GM12878 (cell line): ENCODE measurements at regions not wholly inside any gene's neighbourhood (a gene's known extent, or its start where the extent isn't known, plus 50 kb on each side); places are given as distances from the start of the nearest gene placed in this dataset.
"Not testable (repeated sequence)": the region's sequence is repeated elsewhere in the genome, so short reads cannot be mapped to it uniquely, and the experiment has no call there.

ENCODE experiments used
- ATAC-seq: fragments of 200-7000 bp; cut with Tn5 transposase; 3 replicates; pipeline ENCODE4 v1.9.1; 2020; ENCODE audit warnings: mild to moderate bottlenecking, moderate library complexity
- BruUV-seq: library from RNA; stranded (reverse); fragments of 400-500 nt; replicated peaks from 2 replicates; lab custom pipeline; 2021; lab: Mats Ljungman, UMichigan
- CTCF ChIA-PET: fragments of 300-600 bp; sonication (Branson Sonifier 250); formaldehyde crosslinking; extraction: SDS; loops from one replicate; lab custom pipeline; 2021; ENCODE audit warnings: inconsistent platforms; lab: Yijun Ruan, JAX
- POLR2A ChIA-PET: fragments of 350-600 bp; formaldehyde crosslinking; extraction: SDS; loops from one replicate; lab custom pipeline; 2021; ENCODE audit warnings: inconsistent platforms; lab: Charles Lee
- RAD21 ChIA-PET: fragments of 300-600 bp; sonication (Branson Sonifier 250); formaldehyde crosslinking; loops from one replicate; lab custom pipeline; 2023; ENCODE audit warnings: antibody characterized with exemption; ENCODE audit not compliant: unreplicated experiment; lab: Charles Lee
- SMC1A ChIA-PET: fragments of 300-600 bp; sonication (Branson Sonifier 250); formaldehyde crosslinking; loops from one replicate; lab custom pipeline; 2023; ENCODE audit not compliant: unreplicated experiment, uncharacterized antibody; lab: Charles Lee
- DNase-seq: peaks from one replicate; pipeline ENCODE4 v3.0.0-alpha.2; 2011; ENCODE audit warnings: low read depth, low spot score
- FAIRE-seq: peaks from 3 replicates; lab custom pipeline; 2011; peaks lifted over from hg19 to GRCh38; lab: Jason Lieb, UNC
- H2AFZ ChIP-seq: 2 replicates; pipeline ENCODE4 v1.6.0; 2011; ENCODE audit warnings: low read depth, low read length, control low read depth; ENCODE audit not compliant: control insufficient read depth
- H3K27ac ChIP-seq: 2 replicates; pipeline ENCODE4 v1.5.1; 2011; ENCODE audit warnings: control low read depth; ENCODE audit not compliant: control insufficient read depth, insufficient read depth
- H3K27me3 ChIP-seq, 2 experiments: replicated peaks in 1 of 2; 2 replicates each; pipeline versions ENCODE4 v1.6.0 to v1.6.1; 2011; ENCODE audit warnings: low read length in 1 of 2; ENCODE audit not compliant: control insufficient read depth in 2 of 2, insufficient read depth in 2 of 2
- H3K36me3 ChIP-seq, 2 experiments: 2 replicates each; pipeline ENCODE4 v1.5.1; 2011; ENCODE audit warnings: low read length in 1 of 2; ENCODE audit not compliant: control insufficient read depth in 2 of 2, insufficient read depth in 2 of 2
- H3K4me1 ChIP-seq: 2 replicates; pipeline ENCODE4 v1.6.1; 2011; ENCODE audit warnings: mild to moderate bottlenecking, low read length, moderate library complexity, mixed read lengths; ENCODE audit not compliant: control insufficient read depth, insufficient read depth
- H3K4me2 ChIP-seq: 2 replicates; pipeline ENCODE4 v1.6.0; 2011; ENCODE audit warnings: control low read depth; ENCODE audit not compliant: control insufficient read depth, insufficient read depth
- H3K4me3 ChIP-seq: fragments of 200-600 bp; sonication (generic); 2 replicates; pipeline ENCODE4 v1.5.1; 2016
- H3K79me2 ChIP-seq: 2 replicates; pipeline ENCODE4 v1.6.0; 2011; ENCODE audit warnings: low read length; ENCODE audit not compliant: control insufficient read depth, insufficient read depth
- H3K9ac ChIP-seq: 2 replicates; pipeline ENCODE4 v1.8.0; 2011; ENCODE audit warnings: low read length, control low read depth, mixed read lengths; ENCODE audit not compliant: control insufficient read depth, insufficient read depth
- H3K9me3 ChIP-seq: replicated peaks from 3 replicates; pipeline ENCODE4 v1.5.1; 2011; ENCODE audit warnings: mild to moderate bottlenecking, low read length; ENCODE audit not compliant: control insufficient read depth, insufficient read depth
- H4K20me1 ChIP-seq: 2 replicates; pipeline ENCODE4 v1.6.0; 2011; ENCODE audit not compliant: control insufficient read depth, insufficient read depth
- ATF7 ChIP-seq: fragments of 450-650 bp; IDR thresholded peaks from 2 replicates; pipeline ENCODE4 v1.6.1; 2016; ENCODE audit warnings: low read depth, mild to moderate bottlenecking
- CBX5 ChIP-seq: sonication (generic); IDR thresholded peaks from 2 replicates; pipeline ENCODE4 v1.6.1; 2016; ENCODE audit warnings: low read depth, moderate library complexity, mild to moderate bottlenecking, inconsistent platforms
- CREB1 ChIP-seq: IDR thresholded peaks from 2 replicates; pipeline ENCODE4 v1.6.1; 2012; ENCODE audit warnings: low read depth, mild to moderate bottlenecking, inconsistent platforms
- ESRRA ChIP-seq: IDR thresholded peaks from 2 replicates; pipeline ENCODE4 v1.6.1; 2012; ENCODE audit warnings: mild to moderate bottlenecking, low read length, improper control_type of control experiment
- FOXK2 ChIP-seq: fragments of 450-650 bp; IDR thresholded peaks from 2 replicates; pipeline ENCODE4 v1.6.1; 2017; ENCODE audit warnings: mild to moderate bottlenecking, moderate library complexity
- GABPA ChIP-seq: IDR thresholded peaks from 2 replicates; pipeline ENCODE4 v1.6.1; 2014; ENCODE audit warnings: antibody characterized with exemption, low read depth, mild to moderate bottlenecking, inconsistent platforms
- NBN ChIP-seq: fragments of 450-650 bp; IDR thresholded peaks from 2 replicates; pipeline ENCODE4 v1.6.1; 2016
- NFIC ChIP-seq: IDR thresholded peaks from 2 replicates; pipeline ENCODE4 v1.6.1; 2012; ENCODE audit warnings: low read depth, mild to moderate bottlenecking, inconsistent platforms, low read length, moderate library complexity
- SREBF1 ChIP-seq: IDR thresholded peaks from 2 replicates; pipeline ENCODE4 v1.6.1; 2012; ENCODE audit warnings: mild to moderate bottlenecking, low read length
- TAF1 ChIP-seq: IDR thresholded peaks from 2 replicates; pipeline ENCODE4 v1.6.1; 2011; ENCODE audit warnings: mild to moderate bottlenecking, low read depth, low read length, borderline replicate concordance
- TCF3 ChIP-seq: IDR thresholded peaks from 2 replicates; pipeline ENCODE4 v1.6.1; 2012; ENCODE audit warnings: low read depth, mild to moderate bottlenecking, low read length, borderline replicate concordance; ENCODE audit not compliant: insufficient read depth
- WGBS: methylation state at CpG from one replicate; pipeline ENCODE4 v1.1.6; 2016; ENCODE audit warnings: low lambda C conversion rate; ENCODE audit not compliant: insufficient replicate concordance, insufficient coverage; ENCODE audit errors: missing lambda C conversion rate; 5-methylcytosine and 5-hydroxymethylcytosine counted together
- in situ Hi-C: fragments of 300-500 bp; cut with MboI; formaldehyde crosslinking; loops from 9 replicates; pipeline ENCODE4 v1.14.3; 2018; ENCODE audit warnings: mixed read lengths
- intact Hi-C: fragments of 100-400 bp; cut with micrococcal nuclease; formaldehyde crosslinking; loops from one replicate; pipeline ENCODE4 v1.14.2; 2022; ENCODE audit not compliant: unreplicated experiment
- TF ChIP-seq, protein P1 (sequence below): fragments of 450-650 bp; IDR thresholded peaks from 2 replicates; pipeline ENCODE4 v1.6.1; 2017; ENCODE audit warnings: mild to moderate bottlenecking, moderate library complexity
- TF ChIP-seq, protein P2 (sequence below): fragments of 450-650 bp; IDR thresholded peaks from 2 replicates; pipeline ENCODE4 v1.6.1; 2017; ENCODE audit warnings: mild to moderate bottlenecking, low read depth, inconsistent platforms; ENCODE audit not compliant: poor library complexity, severe bottlenecking

DNA sequence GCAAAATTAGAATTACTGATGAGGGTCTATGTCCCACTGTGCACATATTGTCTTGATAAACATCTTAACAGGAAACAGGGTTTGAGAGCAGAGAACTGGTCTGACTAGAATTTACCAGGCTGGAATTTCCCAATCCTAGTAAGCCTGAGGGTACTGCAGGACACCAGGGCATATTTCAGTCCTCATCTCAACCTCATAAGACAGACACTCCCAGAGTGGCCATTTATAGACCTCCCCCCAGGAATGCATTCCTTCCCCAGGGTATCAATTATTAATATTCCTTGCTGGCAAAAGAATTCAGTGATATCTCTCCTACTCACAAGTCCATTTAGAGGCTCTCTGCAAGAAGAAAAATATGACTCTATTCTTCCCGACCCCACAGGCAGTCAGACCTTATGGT, 325.1 kb upstream of the KLF3 start:
- BruUV-seq, SMC1A ChIA-PET, H3K79me2 ChIP-seq, CTCF ChIA-PET, H2AFZ ChIP-seq, H3K27me3 ChIP-seq, RAD21 ChIA-PET, H4K20me1 ChIP-seq, in situ Hi-C loops, intact Hi-C loops, DNase-seq, H3K27ac ChIP-seq, H3K9me3 ChIP-seq, FAIRE-seq, H3K4me3 ChIP-seq, H3K4me2 ChIP-seq, H3K36me3 ChIP-seq, POLR2A ChIA-PET, H3K9ac ChIP-seq, ATAC-seq: not testable (repeated sequence)
- peak; percentile 61; the same call in 1 of the 2 replicates for TF ChIP-seq CBX5
- WGBS, result 47% methylated on average over 1 of the region's 1 CpG
- H3K4me1 ChIP-seq, result peaks cover 14% of the 10 kb centered on the region

DNA sequence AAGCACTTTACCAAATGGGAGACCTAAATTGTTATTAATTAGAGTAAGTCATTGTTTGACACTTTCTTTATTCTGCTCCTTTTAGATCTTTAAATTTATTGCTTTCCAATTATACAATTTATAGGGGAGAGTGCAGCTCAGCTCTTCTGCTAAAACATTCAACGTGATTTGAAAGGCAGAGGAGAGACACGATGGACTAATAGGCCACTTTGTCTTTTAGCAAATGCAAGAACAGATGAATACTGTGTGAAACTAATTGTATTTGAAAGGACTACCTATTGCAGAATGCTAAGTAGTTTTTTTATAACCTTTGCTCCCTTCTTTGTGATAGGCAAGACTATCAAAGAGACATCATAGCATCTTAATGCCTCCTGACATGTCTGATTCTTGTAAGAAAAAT, 320.4 kb upstream of the KLF3 start:
- Histone ChIP-seq H3K79me2 (no peaks in the 10 kb centered on the region), H4K20me1 (no peaks in the 10 kb centered on the region), H3K9me3 (no peaks in the 10 kb centered on the region; the same call in 1 of the 3 replicates), H3K27ac (no peak overlapping the region), H3K9ac (no peak overlapping the region), H2AFZ (no peak overlapping the region), H3K36me3 (no peaks in the 10 kb centered on the region), H3K4me2 (no peak overlapping the region), H3K27me3 (no peaks in the 10 kb centered on the region), H3K4me1 (no peaks in the 10 kb centered on the region), H3K4me3 (no peak overlapping the region)
- no TSS peak for BruUV-seq
- intact Hi-C loops (no loop called here), in situ Hi-C loops (no loop called here)
- CTCF ChIA-PET, result interaction anchor here (0.5 kb wide), 1 partner anchor 41 kb away, joined by 3 read pairs; no protein-coding TSS in a partner anchor
- POLR2A ChIA-PET, result no interaction called here
- DNase-seq (no peak), FAIRE-seq (no peak), ATAC-seq (no peak)
- RAD21 ChIA-PET, result interaction anchor here (0.9 kb wide), 1 partner anchor 260 kb away, joined by 3 read pairs; no protein-coding TSS in a partner anchor
- 50% methylated on average over 2 of the region's 2 CpGs for whole genome bisulfite sequencing
- SMC1A ChIA-PET, result no interaction called here
- TF ChIP-seq ESRRA (no peak), SREBF1 (no peak), GABPA (no peak), TCF3 (no peak), FOXK2 (no peak), NBN (no peak), TAF1 (no peak), ATF7 (no peak), NFIC (no peak), CREB1 (no peak)
- TF ChIP-seq, protein P1, sequence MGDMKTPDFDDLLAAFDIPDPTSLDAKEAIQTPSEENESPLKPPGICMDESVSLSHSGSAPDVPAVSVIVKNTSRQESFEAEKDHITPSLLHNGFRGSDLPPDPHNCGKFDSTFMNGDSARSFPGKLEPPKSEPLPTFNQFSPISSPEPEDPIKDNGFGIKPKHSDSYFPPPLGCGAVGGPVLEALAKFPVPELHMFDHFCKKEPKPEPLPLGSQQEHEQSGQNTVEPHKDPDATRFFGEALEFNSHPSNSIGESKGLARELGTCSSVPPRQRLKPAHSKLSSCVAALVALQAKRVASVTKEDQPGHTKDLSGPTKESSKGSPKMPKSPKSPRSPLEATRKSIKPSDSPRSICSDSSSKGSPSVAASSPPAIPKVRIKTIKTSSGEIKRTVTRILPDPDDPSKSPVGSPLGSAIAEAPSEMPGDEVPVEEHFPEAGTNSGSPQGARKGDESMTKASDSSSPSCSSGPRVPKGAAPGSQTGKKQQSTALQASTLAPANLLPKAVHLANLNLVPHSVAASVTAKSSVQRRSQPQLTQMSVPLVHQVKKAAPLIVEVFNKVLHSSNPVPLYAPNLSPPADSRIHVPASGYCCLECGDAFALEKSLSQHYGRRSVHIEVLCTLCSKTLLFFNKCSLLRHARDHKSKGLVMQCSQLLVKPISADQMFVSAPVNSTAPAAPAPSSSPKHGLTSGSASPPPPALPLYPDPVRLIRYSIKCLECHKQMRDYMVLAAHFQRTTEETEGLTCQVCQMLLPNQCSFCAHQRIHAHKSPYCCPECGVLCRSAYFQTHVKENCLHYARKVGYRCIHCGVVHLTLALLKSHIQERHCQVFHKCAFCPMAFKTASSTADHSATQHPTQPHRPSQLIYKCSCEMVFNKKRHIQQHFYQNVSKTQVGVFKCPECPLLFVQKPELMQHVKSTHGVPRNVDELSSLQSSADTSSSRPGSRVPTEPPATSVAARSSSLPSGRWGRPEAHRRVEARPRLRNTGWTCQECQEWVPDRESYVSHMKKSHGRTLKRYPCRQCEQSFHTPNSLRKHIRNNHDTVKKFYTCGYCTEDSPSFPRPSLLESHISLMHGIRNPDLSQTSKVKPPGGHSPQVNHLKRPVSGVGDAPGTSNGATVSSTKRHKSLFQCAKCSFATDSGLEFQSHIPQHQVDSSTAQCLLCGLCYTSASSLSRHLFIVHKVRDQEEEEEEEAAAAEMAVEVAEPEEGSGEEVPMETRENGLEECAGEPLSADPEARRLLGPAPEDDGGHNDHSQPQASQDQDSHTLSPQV, result no peak
- TF ChIP-seq, protein P2, sequence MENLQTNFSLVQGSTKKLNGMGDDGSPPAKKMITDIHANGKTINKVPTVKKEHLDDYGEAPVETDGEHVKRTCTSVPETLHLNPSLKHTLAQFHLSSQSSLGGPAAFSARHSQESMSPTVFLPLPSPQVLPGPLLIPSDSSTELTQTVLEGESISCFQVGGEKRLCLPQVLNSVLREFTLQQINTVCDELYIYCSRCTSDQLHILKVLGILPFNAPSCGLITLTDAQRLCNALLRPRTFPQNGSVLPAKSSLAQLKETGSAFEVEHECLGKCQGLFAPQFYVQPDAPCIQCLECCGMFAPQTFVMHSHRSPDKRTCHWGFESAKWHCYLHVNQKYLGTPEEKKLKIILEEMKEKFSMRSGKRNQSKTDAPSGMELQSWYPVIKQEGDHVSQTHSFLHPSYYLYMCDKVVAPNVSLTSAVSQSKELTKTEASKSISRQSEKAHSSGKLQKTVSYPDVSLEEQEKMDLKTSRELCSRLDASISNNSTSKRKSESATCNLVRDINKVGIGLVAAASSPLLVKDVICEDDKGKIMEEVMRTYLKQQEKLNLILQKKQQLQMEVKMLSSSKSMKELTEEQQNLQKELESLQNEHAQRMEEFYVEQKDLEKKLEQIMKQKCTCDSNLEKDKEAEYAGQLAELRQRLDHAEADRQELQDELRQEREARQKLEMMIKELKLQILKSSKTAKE, result no peak
